ENCODE measurements at regions not wholly inside any gene's neighbourhood (a gene's known extent, or its start where the extent isn't known, plus 50 kb on each side); places are given as distances from the start of the nearest gene placed in this dataset.

DNA sequence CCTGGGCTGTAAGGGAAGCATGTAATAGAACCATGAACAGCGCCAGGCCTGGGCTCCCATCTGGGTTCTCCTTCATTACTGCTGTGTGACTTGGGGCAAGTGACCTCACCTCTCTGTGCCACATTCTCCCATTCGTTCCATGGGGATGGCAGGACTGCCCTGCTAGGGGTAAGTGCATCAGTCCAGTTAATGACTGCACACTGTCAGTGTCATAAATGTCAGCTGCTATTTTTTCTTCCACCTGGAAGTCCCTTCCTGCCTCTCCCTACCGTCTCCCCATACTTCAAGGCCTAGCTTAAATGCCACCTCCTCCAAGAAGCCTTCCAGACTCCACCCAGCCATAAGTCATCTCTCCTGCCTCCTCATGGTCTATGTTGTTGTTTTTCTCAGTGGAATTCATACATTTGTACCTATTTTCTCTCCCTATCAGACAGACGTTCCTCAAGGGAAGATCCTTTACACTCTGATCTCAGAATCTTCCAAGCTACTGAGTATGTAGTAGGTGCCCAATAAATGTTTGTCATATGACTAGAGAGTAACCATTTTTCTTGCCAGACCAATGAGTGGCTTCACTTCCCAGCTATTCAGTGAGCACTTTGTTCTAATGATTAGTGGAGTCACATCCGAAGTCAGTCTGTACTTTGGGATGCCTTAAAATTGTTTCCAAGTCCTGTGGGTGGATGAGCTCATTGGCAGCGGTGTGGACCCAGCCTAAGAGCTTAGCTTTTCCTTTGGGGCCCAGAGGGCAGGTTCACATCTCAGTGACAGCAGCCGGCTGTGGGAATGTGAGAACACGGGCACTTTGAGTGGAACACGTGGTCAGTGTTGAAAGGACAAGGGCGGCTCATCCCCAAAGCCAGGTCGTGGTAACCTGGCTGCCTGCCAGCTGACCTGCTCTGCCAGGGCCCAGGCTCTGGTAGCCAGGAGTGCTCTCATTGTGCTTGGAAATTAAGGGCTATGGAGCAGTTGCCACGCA, 147.5 kb upstream of the GSE1 start:
- H3K27ac ChIP-seq (ENCODE audit: low read depth, low read length), result no peak overlapping the region
- H3K36me3 ChIP-seq (ENCODE audit: insufficient read depth, low read length), result no peaks in the 10 kb centered on the region
- H3K4me1 ChIP-seq (ENCODE audit: insufficient read depth, low read length), result peaks cover 16% of the 10 kb centered on the region
- peaks cover 44% of the 10 kb centered on the region for H3K27me3 ChIP-seq (ENCODE audit: insufficient read depth, low read length)
- no peak overlapping the region for H3K9ac ChIP-seq (ENCODE audit: low read depth, low read length)
- WGBS, result 83% methylated on average over 12 of the region's 12 CpGs
- no peak overlapping the region for H3K4me3 ChIP-seq (ENCODE audit: low read length)
- no peaks in the 10 kb centered on the region for H3K9me3 ChIP-seq (ENCODE audit: insufficient read depth, low read depth, low read length)

DNA sequence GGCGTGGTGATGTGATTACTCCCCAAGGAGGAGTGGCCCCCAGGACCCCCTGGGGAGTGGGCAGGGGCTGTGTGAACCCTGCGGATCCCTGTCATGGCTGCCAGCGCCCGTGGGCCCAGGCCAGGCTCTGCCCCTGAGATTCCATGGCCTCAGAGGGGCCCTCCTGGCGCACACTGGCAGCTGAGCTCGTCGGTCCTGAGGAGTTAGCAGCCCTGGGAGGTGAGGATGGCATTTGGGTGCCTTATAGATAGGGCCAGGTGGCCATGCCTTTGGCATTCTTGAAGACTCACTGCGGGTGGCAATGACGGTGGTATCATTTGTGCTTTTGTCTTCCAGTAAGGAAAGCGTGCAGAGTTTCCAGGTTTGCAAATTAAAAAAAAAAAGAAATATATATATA, 146.8 kb upstream of the GSE1 start:
- Histone ChIP-seq H3K36me3 (ENCODE audit: insufficient read depth, low read length) (no peaks in the 10 kb centered on the region), H3K9ac (ENCODE audit: low read depth, low read length) (no peak overlapping the region), H3K9me3 (ENCODE audit: insufficient read depth, low read depth, low read length) (no peaks in the 10 kb centered on the region), H3K27ac (ENCODE audit: low read depth, low read length) (no peak overlapping the region), H3K4me1 (ENCODE audit: insufficient read depth, low read length) (peaks cover 9% of the 10 kb centered on the region; the same call in 1 of the 2 replicates), H3K4me3 (ENCODE audit: low read length) (no peak overlapping the region), H3K27me3 (ENCODE audit: insufficient read depth, low read length) (peaks cover 37% of the 10 kb centered on the region)
- 90% methylated on average over 10 of the region's 10 CpGs for WGBS

DNA sequence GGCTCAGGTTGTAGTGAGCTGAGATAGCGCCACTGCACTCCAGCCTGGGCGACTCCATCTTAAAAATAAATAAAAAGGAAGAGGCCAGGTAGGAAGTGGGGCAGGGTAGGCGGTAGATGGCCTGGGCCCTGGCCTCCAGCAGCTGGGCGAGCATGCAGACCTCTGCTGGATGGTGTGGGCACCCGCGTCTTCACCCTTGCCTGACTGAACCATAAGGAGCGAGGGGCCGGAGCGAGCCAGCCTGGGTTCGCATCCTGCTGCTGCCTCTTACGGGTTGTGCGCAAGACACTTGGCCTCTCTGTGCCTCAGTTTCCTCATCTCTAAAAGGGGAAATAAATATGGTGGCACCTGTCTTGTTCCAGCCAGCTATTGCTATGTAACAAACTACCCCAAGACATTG, 146.1 kb upstream of the GSE1 start:
- Histone ChIP-seq H3K36me3 (ENCODE audit: insufficient read depth, low read length) (no peaks in the 10 kb centered on the region), H3K4me3 (ENCODE audit: low read length) (no peak overlapping the region), H3K9ac (ENCODE audit: low read depth, low read length) (no peak overlapping the region), H3K27me3 (ENCODE audit: insufficient read depth, low read length) (peaks cover 30% of the 10 kb centered on the region), H3K9me3 (ENCODE audit: insufficient read depth, low read depth, low read length) (no peaks in the 10 kb centered on the region), H3K4me1 (ENCODE audit: insufficient read depth, low read length) (peaks cover 4% of the 10 kb centered on the region; the same call in 1 of the 2 replicates), H3K27ac (ENCODE audit: low read depth, low read length) (no peak overlapping the region)
- 95% methylated on average over 12 of the region's 12 CpGs for WGBS

DNA sequence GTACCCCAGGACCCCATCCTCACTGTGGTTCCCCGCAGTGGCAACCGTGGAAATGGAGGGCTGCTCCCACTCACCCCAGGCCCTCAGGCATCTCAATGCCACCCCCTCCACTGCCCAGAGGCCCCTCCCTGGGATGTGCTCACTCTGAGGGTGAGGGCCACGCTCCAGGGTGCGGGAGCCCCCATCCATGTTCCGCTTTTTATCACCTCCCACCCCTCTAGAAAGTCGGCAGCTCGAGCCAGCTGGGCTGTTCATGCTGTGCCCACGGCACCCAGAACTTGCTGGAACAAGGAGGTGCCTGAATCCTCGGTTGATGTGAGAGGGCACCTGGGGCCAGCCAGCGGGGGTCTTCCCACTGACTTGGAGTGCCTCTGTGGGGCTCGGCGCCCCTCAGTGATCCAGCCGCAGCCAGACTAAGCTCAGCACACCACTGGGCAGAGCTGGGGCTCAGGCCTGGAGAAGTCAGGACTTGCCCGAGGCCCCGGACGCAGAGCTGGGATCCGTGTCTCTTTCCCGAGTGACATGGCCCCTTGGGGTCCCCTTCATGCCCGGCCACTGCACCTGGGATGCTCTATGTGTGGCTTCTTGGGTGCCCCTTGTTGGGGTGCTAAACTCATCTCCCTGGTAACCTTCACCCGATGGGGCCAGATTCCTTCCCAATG, 143.1 kb upstream of the GSE1 start:
- H3K27me3 ChIP-seq (ENCODE audit: insufficient read depth, low read length), result 0 out of 2 replicates have a peak, but pooled peaks cover 2% of the 10 kb centered on the region
- H3K27ac ChIP-seq (ENCODE audit: low read depth, low read length), result no peak overlapping the region

DNA sequence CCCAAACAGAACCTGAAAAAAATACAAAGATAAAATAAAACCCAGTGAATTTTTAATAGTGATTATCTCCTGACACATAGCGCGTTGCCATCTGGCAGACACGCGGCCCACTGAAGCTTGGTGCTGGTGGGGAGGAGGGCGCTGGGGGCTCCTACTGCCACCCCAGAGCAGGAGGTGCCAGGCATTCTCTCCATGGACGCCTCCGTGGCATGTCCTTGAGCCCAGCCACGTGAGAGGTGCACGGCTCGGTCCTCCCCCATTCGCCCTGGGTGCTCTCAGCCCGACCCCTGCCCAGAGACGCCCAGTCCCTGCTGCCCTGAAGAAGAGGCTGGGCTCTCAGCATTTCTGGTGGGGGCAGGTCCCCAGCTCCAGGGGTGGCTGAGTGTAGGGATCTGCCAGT, 142.2 kb upstream of the GSE1 start:
- WGBS, result 88% methylated on average over 13 of the region's 13 CpGs
- no peaks in the 10 kb centered on the region for H3K36me3 ChIP-seq (ENCODE audit: insufficient read depth, low read length)
- H3K4me1 ChIP-seq (ENCODE audit: insufficient read depth, low read length), result peaks cover 11% of the 10 kb centered on the region; the same call in 1 of the 2 replicates
- H3K4me3 ChIP-seq (ENCODE audit: low read length), result no peak overlapping the region
- no peaks in the 10 kb centered on the region for H3K9me3 ChIP-seq (ENCODE audit: insufficient read depth, low read depth, low read length)
- H3K27me3 ChIP-seq (ENCODE audit: insufficient read depth, low read length), result no peaks in the 10 kb centered on the region
- H3K27ac ChIP-seq (ENCODE audit: low read depth, low read length), result no peak overlapping the region
- H3K9ac ChIP-seq (ENCODE audit: low read depth, low read length), result no peak overlapping the region

More for the DNA sequence above, 143.1 kb upstream of the GSE1 start:
- H3K4me3 ChIP-seq (ENCODE audit: low read length), result no peak overlapping the region
- no peaks in the 10 kb centered on the region for H3K36me3 ChIP-seq (ENCODE audit: insufficient read depth, low read length)
- no peak overlapping the region for H3K9ac ChIP-seq (ENCODE audit: low read depth, low read length)
- peaks cover 11% of the 10 kb centered on the region; the same call in 1 of the 2 replicates for H3K4me1 ChIP-seq (ENCODE audit: insufficient read depth, low read length)
- H3K9me3 ChIP-seq (ENCODE audit: insufficient read depth, low read depth, low read length), result no peaks in the 10 kb centered on the region
- WGBS, result 89% methylated on average over 20 of the region's 20 CpGs

DNA sequence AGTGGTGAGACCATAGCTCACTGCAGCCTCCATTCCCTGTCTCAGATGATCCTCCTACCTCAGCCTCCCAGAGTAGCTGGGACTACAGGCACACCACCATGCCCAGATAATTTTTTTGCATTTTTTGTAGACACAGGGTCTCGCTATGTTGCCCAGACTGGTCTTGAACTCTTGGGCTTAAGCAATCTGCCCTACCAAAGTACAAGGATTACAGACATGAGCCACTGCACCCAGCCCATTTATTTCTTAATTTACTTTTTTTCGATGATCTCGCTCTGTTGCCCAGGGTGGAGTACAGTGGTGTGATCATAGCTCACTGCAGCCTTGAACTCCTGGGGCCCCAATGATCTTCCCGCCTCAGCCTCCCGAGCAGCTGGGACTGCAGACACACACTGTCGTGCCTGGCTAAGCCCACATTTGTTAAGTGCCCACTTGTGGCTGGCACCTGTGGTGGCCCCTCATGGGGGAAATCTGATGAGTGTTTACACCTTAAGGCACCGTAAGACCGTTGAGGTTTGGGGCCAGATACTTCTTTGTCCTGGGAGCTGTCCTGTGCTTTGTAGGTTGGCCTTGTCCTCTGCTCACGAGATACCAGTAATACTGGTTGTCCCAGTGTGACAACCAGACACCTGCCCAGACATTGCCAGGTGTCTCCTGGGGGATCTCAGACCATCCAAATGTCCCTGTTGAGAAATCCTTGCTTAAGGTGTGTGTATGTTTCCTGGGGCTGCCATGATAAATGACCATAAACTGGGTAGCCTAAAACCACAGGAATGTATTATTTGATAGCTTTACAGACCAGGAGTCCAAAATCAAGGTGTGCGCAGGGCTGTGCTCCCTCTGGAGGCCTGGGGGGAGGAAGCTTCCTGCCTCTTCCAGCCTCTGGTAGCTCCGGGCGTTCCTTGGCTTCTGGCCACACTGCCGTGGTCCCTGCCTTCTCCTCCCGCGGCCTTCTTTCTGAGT, 141.4 kb upstream of the GSE1 start:
- Histone ChIP-seq H3K4me3 (ENCODE audit: low read length) (no peak overlapping the region), H3K9me3 (ENCODE audit: insufficient read depth, low read depth, low read length) (no peaks in the 10 kb centered on the region), H3K4me1 (ENCODE audit: insufficient read depth, low read length) (peaks cover 11% of the 10 kb centered on the region; the same call in 1 of the 2 replicates), H3K9ac (ENCODE audit: low read depth, low read length) (no peak overlapping the region), H3K27me3 (ENCODE audit: insufficient read depth, low read length) (no peaks in the 10 kb centered on the region), H3K27ac (ENCODE audit: low read depth, low read length) (no peak overlapping the region), H3K36me3 (ENCODE audit: insufficient read depth, low read length) (no peaks in the 10 kb centered on the region)
- 94% methylated on average over 15 of the region's 15 CpGs for WGBS

DNA sequence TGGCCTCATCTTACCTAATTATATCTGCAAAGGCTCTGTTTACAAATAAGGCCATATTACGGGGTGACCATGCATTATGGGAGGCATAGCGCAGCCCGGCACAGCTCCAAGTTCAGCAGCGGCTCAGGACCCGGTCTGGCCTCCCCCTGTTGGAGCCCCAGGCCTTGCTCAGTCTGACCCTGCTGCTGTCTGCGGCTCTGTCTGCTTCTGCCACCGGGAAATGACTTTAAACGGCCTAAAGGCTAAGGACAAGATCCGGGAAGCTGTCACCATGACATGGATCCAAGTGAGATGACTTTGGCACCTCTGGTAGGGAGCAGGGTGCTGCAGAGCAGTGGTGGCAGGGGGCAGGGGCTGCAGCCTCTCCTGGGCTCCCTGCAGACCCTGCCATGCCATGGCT, 140.6 kb upstream of the GSE1 start:
- Histone ChIP-seq H3K9me3 (ENCODE audit: insufficient read depth, low read depth, low read length) (no peaks in the 10 kb centered on the region), H3K4me1 (ENCODE audit: insufficient read depth, low read length) (peaks cover 11% of the 10 kb centered on the region; the same call in 1 of the 2 replicates), H3K27ac (ENCODE audit: low read depth, low read length) (no peak overlapping the region), H3K36me3 (ENCODE audit: insufficient read depth, low read length) (no peaks in the 10 kb centered on the region), H3K27me3 (ENCODE audit: insufficient read depth, low read length) (no peaks in the 10 kb centered on the region), H3K4me3 (ENCODE audit: low read length) (no peak overlapping the region), H3K9ac (ENCODE audit: low read depth, low read length) (no peak overlapping the region)
- 89% methylated on average over 9 of the region's 9 CpGs for WGBS

DNA sequence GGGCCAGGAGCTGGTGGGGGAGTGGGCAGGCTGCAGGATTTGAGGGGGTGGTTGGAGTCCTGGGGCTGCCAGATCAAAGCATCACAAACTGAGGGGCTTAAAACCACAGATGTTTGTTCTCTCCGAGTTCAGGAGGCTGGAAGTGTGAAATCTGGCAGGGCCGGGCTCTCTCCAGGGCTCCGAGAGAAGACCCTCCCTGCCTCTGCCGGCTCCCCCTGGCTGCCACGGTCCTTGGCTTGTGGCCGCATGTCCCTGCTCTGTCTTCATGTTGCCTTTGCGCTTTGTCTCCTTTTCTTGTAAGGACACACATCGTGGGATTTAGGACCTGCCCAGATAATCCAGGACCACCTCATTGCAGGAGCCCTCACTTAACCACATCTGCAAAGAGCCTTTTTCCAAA, 139.8 kb upstream of the GSE1 start:
- Histone ChIP-seq H3K4me1 (ENCODE audit: insufficient read depth, low read length) (peaks cover 11% of the 10 kb centered on the region; the same call in 1 of the 2 replicates), H3K27me3 (ENCODE audit: insufficient read depth, low read length) (no peaks in the 10 kb centered on the region), H3K9ac (ENCODE audit: low read depth, low read length) (no peak overlapping the region), H3K27ac (ENCODE audit: low read depth, low read length) (no peak overlapping the region), H3K9me3 (ENCODE audit: insufficient read depth, low read depth, low read length) (no peaks in the 10 kb centered on the region), H3K4me3 (ENCODE audit: low read length) (no peak overlapping the region), H3K36me3 (ENCODE audit: insufficient read depth, low read length) (no peaks in the 10 kb centered on the region)
- WGBS, result 50% methylated on average over 8 of the region's 8 CpGs

DNA sequence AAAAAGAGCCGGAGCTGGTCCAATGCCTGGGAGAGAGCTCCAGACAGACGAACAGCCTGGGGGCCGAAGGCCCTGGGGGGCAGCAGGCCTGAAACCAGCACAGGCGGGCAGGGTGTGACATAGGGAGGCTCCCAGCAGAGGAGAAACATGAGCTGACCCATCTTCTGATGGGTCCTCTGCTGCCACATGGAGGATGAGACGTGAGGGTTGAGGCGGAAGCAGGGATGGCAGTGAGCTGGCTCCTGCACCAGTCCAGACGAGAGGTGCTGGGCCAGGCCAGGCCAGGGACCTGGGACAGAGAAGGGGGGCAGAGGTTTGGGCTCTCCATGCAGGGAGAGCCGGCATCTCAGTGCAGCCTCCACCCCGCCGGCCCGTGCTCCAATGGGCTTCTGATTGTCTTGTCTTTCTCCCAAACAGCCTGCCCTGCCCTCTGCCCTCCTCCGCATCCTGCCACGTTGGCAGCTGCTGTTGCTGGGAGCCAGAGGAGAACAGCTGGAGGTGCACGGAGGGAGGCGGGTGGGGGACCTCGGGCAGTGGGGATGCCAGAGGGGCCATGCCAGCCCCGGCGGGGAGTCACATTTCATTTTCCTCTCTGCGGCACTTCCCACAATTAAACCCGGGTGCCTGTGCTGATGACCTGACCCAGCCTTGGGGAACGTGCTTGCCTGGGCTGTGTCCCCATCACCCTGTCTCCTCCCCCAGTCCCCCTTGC, 139.1 kb upstream of the GSE1 start:
- H3K4me3 ChIP-seq (ENCODE audit: low read length), result no peak overlapping the region
- 57% methylated on average over 21 of the region's 21 CpGs for WGBS
- H3K27ac ChIP-seq (ENCODE audit: low read depth, low read length), result no peak overlapping the region
- no peaks in the 10 kb centered on the region for H3K9me3 ChIP-seq (ENCODE audit: insufficient read depth, low read depth, low read length)
- no peaks in the 10 kb centered on the region for H3K27me3 ChIP-seq (ENCODE audit: insufficient read depth, low read length)
- H3K36me3 ChIP-seq (ENCODE audit: insufficient read depth, low read length), result no peaks in the 10 kb centered on the region
- peaks cover 11% of the 10 kb centered on the region; the same call in 1 of the 2 replicates for H3K4me1 ChIP-seq (ENCODE audit: insufficient read depth, low read length)
- no peak overlapping the region for H3K9ac ChIP-seq (ENCODE audit: low read depth, low read length)

DNA sequence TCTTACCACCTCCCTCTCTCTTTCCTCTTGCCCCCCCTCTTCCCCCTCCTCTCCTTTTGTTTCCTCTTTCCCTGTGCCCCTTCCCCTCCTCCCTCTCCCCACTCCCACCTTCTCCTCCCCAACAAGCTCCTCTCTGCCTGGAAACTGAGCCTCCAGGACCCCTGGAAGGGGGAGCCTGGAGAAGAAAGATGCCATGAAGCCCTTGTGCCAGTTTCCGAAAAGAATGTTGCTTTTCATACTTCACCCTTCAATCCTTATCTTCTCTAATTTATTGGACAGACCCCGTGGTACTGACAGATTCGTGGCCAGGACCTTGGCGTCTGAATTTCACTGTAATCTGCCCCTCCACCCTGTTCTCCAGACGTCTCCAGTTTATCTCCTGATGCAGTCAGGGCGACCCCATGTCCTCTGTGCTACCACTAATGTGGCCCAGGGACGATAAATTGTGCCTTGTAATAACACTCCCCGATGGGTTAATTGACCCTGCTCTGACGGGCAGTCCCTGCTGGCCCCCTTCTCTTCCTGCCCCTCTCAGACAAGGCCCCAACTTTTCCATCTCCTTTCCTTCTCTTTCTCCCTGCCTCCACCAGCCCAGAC, 138.4 kb upstream of the GSE1 start:
- H3K4me1 ChIP-seq (ENCODE audit: insufficient read depth, low read length), result peaks cover 11% of the 10 kb centered on the region; the same call in 1 of the 2 replicates
- no peak overlapping the region for H3K4me3 ChIP-seq (ENCODE audit: low read length)
- no peak overlapping the region for H3K9ac ChIP-seq (ENCODE audit: low read depth, low read length)
- H3K36me3 ChIP-seq (ENCODE audit: insufficient read depth, low read length), result no peaks in the 10 kb centered on the region
- H3K27ac ChIP-seq (ENCODE audit: low read depth, low read length), result no peak overlapping the region
- 77% methylated on average over 9 of the region's 9 CpGs for WGBS
- no peaks in the 10 kb centered on the region for H3K27me3 ChIP-seq (ENCODE audit: insufficient read depth, low read length)
- H3K9me3 ChIP-seq (ENCODE audit: insufficient read depth, low read depth, low read length), result no peaks in the 10 kb centered on the region
